ENCODE measurements at regions not wholly inside any gene's neighbourhood (a gene's known extent, or its start where the extent isn't known, plus 50 kb on each side); places are given as distances from the start of the nearest gene placed in this dataset.

DNA sequence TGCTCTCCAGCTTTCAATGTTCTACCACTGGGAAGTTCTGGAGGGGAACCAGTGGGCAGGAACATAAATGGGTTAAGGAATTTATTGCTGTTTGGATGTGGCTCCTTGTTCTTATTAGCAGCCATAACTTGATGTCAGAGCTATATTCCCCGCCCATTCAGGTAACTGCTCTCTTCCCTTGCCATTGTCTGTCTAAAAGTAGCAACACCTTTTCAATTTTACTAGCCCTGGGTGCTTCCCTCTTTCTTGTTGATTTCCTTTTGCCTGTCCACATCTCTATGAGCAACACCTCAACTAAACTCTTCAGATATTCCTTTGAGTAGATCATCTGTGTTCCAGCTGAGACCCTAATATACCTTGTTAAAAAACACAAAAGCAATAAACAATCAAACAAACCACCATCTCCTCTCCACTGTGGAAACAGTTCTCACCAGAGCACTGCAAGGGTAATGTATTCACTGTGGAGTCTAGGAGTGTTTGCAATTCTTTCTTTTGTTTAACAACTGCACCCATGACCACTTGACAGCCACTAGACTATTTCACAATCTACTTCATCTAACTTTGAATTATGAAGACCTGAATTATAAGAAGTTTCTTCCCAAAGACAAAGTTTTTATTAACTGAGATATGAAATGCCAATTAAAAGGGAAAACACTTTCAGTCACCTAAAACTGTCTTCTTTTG lies 436.7 kb downstream of the IPMK start:
- H3K4me3 ChIP-seq (ENCODE audit: low read length), result no peak overlapping the region
- DNase-seq (ENCODE audit: low read depth, low spot score), result no peak

DNA sequence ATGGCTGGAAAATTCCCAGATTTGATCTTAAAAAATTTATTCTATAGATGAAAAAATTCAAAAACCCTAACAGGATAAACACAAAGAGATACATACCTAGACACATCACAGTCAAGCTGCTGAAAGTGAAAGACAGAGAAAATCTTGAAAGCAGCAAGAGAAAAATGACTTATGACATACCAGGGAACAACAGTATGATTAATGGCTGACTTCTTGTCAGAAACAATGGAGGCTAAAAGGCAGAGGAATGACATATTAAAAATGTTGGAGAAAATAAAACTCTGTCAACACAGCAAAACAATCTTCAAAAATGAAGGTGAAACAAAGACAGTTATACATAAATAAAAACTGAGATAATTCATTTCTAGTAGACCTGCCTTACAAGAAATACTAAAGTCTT lies 442.7 kb downstream of the IPMK start:
- DNase-seq (ENCODE audit: low read depth, low spot score), result no peak
- no peak overlapping the region for H3K4me3 ChIP-seq (ENCODE audit: low read length)

DNA sequence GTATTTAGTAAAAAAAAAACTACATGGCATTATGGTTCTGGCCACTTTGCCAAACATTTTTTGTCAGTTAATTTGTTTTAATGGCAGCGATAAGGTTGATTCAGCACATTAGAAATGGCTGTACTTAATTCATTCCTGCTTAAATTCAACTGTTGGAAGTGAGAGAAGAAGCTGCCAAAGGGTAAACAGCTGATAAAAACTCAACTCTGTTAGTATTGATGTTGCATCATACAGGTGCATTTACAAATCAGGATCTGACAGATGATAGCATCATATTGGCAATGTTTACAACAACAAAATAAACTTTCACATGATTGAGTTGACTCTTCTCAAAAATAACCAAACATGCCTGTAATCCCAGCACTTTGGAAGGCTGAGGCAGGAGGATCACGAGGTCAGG lies 444.3 kb downstream of the IPMK start:
- H3K4me3 ChIP-seq (ENCODE audit: low read length), result no peak overlapping the region
- DNase-seq (ENCODE audit: low read depth, low spot score), result no peak

DNA sequence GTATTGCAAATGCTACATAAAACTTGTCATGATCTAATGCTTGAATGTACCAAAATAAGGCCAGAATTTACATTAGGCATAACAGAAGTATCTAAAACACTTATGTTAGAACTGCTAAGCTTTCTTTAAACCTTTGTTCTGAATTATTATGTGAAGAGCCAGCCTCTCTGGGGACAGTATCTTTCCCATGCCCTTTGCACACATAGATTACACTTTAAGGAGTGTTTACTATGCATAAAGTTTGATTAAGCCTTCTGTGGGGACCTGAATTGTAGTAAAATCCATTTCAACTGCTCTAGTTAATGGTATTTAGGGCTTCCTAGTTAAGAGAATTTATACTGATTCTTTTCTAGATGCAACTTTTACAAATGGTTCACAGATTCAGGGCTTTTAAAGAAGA lies 444.7 kb downstream of the IPMK start:
- DNase-seq (ENCODE audit: low read depth, low spot score), result no peak
- H3K4me3 ChIP-seq (ENCODE audit: low read length), result no peak overlapping the region

DNA sequence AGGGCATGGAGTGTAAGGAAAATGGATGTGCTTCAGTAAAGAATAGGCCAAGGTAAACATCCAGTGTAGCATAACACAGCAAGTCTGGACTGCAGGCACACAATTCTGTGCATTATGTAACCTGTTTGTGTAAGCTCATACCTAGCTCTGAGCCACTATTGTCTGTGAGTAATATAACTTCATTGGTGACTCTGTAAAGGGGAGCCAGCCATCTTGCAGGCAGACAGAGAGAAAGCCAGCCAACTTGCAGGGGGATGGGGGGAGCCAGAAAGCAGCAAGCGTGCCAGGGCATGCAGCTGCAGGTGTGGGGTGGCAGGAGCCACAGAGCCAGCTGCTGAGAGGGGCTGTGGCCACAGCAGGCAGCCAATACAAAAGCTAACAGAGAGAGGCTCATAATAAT lies 449.2 kb downstream of the IPMK start:
- no peak for DNase-seq (ENCODE audit: low read depth, low spot score)

DNA sequence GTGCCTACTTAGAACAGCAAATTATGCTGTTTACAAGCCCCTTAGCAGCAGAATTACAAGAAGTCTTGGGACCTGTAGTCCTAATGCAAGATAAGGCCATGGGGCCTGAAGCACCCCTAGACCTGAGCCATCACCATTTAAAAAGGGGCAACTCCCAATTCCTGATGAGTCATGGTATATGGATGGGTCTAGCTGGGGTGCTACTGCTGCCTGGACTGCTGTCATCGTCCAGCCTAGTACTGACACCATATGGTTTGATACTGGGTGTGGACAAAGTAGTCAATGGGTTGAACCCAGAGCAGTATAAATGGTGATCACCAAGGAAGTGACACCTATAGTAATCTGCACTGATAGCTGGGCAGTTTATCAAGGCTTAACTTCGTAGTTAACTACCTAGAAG lies 450.0 kb downstream of the IPMK start:
- no peak for DNase-seq (ENCODE audit: low read depth, low spot score)
- no peak overlapping the region for H3K4me3 ChIP-seq (ENCODE audit: low read length)

More for the DNA sequence above, 449.2 kb downstream of the IPMK start:
- no peak overlapping the region for H3K4me3 ChIP-seq (ENCODE audit: low read length)

DNA sequence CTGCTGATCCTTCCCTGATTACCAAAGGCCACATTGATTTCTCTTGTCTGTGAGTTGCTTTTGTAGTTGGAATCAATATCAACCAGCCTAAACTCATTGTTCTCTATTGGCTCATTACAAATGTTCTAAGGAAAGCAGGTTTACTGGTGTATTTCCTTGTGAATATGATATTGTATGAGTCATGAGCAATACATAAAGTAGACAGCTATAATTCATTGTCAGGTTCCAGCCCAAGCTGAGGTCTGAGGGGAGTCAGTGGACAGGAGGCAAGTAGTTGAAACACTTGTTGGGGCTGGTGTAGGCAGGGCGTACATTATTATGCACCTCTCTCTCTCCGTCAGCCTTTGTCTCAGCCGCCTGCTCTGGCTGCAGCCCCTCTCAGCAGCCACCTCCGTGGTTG lies 451.7 kb downstream of the IPMK start:
- H3K4me3 ChIP-seq (ENCODE audit: low read length), result no peak overlapping the region
- DNase-seq (ENCODE audit: low read depth, low spot score), result no peak

DNA sequence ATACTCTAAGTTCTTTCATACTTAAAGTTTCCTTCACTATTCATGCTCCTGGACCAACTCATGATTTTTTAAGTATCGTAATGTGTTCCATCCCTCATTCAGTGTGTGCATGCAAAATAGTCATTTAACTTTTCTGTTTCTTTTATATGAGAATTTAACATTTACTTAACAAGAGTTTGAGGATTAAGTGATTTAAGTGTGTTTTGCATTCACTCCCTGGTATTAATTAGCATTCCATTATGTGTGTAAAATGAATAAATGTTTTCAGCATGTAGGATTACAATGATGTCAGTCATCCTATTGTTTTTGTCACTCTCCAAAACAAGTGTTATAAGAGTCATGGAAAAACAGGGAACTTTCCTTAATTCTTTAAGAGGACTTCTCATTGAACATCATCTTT lies 457.7 kb downstream of the IPMK start:
- DNase-seq (ENCODE audit: low read depth, low spot score), result no peak
- no peak overlapping the region for H3K4me3 ChIP-seq (ENCODE audit: low read length)

DNA sequence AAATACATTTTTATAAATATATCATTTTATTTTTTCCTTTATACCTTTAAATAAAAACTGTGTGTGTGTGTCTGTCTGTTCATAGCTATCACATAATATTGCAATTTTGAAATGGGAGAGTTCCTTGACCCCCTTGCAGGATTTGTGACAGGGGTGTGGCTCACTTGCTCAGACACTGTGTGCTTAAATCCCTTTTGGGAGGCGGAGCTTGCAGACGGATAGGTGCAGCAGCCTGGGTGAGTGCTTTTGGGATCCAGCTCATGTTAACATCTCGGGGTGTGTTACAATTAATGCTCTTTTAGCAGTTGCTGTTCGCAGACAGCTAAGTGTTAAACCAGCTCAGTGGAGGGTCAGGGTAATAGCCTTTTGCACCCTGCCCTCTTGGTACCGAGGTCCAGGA lies 459.8 kb downstream of the IPMK start:
- H3K4me3 ChIP-seq (ENCODE audit: low read length), result no peak overlapping the region
- DNase-seq (ENCODE audit: low read depth, low spot score), result no peak

DNA sequence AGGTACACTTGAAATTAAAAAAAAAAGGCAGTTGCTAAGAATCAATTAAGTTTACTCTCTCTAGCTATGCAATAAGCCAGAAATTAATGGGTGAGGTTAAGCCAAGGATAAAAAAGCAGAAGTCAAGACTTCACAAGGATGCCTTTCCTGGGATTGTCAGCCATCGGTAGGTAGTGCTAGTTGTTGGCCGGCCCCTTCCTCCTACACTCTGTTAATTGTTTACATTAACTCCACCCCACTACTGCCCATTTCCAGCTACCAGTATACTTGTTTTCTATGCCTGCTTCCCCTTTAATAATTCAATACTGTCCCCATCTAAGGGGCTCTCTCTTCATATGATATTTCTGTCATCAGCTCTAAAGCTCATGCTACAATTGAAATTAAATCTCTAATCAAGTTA lies 461.0 kb downstream of the IPMK start:
- H3K4me3 ChIP-seq (ENCODE audit: low read length), result no peak overlapping the region
- DNase-seq (ENCODE audit: low read depth, low spot score), result no peak

DNA sequence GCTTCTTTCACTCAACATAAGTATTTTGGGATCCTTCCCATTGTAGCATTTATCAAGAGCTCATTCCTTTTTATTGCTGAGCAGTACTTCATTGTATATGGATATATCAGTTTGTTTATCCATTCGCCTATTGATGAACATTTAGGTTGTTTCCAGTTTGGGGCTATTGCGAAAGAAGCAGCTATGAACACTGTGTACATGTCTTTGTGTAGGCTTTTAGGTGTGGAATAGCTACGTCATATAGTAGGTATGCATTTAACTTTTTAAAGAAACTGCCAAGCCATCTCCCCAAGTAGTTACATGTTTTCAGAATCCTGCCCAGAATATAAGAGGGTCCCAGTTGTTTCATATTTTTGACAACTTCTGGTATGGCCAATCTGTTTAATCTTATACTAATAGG lies 468.1 kb downstream of the IPMK start:
- no peak overlapping the region for H3K4me3 ChIP-seq (ENCODE audit: low read length)
- no peak for DNase-seq (ENCODE audit: low read depth, low spot score)

DNA sequence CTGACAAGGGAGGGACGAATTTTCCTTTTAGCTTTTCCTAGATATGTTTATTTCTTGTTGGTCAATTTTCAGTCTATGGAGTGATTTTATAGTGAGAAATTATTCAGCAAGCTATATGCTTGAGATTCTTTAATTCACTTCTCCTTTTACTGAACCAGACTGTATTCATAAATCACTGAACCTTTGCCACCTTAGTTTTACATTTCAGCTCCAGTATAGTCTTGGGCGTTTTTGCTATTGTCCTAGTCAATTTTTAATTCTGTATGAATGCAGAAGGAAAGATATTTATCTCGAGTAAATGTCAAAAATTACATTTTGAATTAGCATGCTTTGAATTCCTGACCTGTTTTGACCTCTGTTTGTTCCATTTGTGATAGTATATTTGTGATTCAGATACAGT lies 468.9 kb downstream of the IPMK start:
- no peak for DNase-seq (ENCODE audit: low read depth, low spot score)
- no peak overlapping the region for H3K4me3 ChIP-seq (ENCODE audit: low read length)

DNA sequence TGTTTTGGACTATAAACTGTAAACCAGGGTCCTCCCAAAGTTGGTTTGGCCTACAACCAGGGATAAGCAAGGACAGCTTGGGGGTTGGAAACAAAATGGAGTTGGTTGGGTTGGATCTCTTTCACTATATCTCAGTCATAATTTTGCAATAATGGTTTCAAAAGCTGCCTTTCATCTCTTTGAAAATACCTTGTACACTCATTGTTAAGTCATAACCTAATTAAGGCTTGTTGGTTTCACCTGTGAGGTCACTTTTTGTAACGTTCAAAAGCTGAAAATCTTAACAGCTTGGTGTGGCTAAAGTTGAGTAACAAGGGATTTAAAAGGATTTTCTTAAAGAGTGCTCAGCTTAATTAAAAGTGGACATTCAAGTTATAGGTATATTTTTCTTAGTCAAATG lies 476.1 kb downstream of the IPMK start:
- DNase-seq (ENCODE audit: low read depth, low spot score), result no peak

DNA sequence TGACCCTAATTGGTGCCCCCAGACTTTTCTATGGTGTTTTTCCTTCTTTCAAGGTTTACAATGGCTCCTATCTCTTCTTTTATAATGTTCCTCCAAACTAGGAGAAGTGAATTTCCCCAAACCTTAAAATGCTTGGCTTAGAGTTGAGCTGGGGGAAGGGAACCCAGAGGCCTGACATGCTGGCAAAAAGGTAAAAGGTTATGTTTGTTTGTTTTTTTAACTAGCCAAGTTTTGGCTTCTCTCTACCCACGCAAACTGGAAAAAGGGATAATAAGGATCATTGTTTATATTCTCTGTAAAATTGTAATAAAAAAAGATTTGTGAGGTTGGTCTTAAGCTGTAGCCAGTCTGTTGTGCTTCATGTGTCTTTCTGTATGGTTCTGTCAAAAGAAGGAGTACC lies 477.0 kb downstream of the IPMK start:
- DNase-seq (ENCODE audit: low read depth, low spot score), result no peak
- no peak overlapping the region for H3K4me3 ChIP-seq (ENCODE audit: low read length)

More for the DNA sequence above, 476.1 kb downstream of the IPMK start:
- H3K4me3 ChIP-seq (ENCODE audit: low read length), result no peak overlapping the region

DNA sequence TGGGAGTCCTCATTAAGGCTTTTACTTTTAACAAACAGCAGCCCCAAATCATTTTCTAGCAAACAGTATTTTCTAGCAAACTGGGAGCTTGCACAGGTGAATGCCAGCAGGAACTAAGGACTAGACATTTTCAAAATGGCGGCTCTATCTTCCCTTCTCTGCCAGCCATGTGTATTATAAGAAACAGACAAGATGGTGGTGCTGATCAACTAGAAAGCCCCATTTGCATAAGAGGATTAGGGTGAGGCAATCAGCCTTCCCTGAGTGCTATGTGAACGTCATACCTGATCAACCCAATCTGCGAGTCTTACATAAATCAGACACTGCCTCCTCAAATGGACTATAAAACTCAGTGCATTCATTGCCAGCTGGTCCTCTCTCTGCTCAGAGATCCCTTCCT lies 479.6 kb downstream of the IPMK start:
- no peak for DNase-seq (ENCODE audit: low read depth, low spot score)
- H3K4me3 ChIP-seq (ENCODE audit: low read length), result no peak overlapping the region

DNA sequence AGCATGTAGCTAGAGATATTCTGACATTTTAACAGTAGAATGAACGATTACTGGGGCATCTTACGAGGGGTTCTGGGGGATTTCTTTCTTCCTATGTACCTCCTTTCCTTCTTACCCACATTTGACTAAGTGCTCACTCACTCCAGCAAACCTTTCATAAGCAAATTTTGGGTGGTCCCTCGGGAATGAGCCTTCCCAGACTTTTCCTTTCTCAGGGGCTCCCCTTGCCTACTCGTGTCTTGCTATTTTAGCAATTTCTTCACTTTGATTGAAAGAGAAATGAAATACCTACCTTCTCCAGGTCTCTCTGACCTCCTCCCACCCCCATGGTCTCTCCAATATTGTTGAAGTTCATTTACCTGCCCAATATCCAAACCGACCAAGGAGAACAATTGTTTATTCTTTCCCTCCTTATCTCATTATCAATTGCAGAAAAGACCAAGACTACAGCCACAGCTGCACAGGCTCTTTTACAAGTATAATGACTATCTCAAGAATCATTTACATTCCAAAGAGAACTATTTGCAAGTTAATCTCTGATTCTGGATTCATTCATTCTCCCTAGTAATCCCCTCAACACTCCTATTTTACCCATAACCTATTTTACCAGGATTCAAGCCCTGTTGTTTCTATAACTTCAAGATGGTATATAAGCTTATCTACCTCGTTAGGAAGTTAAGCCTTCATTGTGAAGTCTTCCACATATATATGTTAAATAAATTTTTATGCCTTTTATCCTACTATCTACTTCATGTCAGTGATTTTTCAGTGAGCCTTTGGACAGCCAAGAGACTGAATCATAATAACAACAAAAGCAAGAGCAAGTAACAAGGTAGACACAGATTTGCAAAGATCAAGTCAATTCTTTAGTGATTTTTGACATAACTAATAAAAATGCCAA lies 480.6 kb downstream of the IPMK start:
- no peak overlapping the region for H3K4me3 ChIP-seq (ENCODE audit: low read length)
- DNase-seq (ENCODE audit: low read depth, low spot score), result no peak

DNA sequence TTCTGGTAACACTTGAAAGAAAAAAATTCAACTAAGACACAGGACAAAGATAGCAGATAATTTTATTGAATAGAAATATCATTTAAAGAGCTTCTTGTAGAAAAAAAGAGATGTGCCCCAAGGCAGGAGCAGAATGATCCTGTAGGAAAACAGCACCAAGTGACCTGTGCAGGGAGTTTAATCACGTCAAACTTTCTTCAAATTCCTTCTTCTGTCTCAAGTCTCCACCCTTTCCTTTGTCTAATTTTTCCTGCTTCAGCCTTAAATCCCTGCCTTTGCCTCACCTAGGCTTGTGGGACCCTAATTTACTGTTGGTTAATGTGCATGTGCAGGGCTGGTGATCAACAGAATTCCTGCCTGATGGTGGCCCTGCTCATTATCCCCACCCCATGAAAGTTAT lies 481.4 kb downstream of the IPMK start:
- H3K4me3 ChIP-seq (ENCODE audit: low read length), result no peak overlapping the region
- DNase-seq (ENCODE audit: low read depth, low spot score), result no peak

DNA sequence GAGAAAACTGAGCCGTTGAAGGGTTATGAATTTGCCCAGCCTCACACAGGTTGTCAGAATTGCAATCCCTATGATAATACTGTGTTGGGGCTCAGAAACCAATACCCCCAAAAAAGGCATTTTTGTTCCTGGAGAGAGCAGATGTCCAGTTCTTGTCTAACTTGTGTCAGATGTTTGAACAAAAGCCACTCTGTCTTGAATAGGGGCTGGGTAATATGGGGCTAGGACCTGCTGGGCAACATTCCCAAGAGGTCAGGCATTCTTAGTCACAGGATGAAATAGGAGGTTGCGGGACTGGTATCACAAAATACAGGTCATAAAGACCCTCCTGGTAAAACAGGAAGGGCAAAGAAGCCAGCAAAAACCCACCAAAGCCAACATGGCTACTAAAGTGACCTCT lies 482.1 kb downstream of the IPMK start:
- H3K4me3 ChIP-seq (ENCODE audit: low read length), result no peak overlapping the region
- no peak for DNase-seq (ENCODE audit: low read depth, low spot score)

DNA sequence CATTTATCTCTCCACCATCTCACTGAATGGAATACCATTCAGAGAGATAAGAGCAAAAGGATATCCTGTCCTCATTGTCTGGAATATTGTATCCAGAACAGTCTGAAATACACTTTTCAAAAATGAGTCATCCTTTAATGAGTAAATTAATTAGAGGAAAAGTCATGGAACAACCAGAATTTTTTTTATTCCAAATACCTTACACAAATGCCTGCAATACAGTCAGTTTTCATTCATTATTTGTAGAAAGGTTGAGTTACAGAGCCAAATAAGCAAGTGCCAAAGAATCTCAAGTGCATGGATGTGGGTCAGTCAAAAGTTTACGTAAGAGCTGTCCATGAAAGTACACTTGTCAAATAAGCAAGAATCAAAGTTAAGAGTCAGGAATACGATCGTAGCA lies 482.6 kb downstream of the IPMK start:
- no peak overlapping the region for H3K4me3 ChIP-seq (ENCODE audit: low read length)
- DNase-seq (ENCODE audit: low read depth, low spot score), result no peak

DNA sequence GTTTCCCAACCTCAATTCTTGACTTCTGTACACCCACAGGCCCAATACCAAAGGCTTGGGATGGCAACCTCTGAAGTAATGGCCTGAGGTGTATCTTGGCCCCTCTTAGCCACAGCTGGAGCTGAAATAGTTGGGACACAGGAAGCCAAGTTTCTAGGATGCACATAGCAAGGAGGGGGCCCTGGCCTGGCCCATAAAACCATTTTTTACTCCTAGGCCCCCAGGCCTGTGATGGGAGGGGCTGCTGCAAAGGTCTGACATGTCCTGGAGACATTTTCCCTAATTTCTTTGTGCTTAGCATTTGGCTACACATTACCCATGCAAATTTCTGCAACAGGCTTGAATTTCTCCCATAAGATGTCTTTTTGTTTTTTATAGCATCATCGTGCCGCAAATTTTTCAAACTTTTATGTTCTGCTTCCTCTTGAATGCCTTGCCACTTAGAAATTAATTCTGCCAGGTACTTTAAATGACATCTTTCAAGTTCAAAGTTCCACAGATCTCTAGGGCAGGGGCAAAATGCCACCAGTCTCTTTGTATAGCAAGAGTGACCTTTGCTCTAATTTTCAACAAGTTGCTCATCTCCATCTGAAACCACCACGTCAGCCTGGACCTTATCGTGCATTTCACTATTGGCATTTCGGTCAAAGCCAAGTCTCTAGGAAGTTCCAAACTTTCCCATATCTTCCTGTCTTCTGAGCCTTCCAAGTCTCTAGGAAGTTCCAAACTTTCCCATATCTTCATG lies 490.8 kb downstream of the IPMK start:
- H3K4me3 ChIP-seq (ENCODE audit: low read length), result no peak overlapping the region
- no peak for DNase-seq (ENCODE audit: low read depth, low spot score)
